ENCODE measurements at regions not wholly inside any gene's neighbourhood (a gene's known extent, or its start where the extent isn't known, plus 50 kb on each side); places are given as distances from the start of the nearest gene placed in this dataset.

- TF ChIP-seq CTCF (IDR thresholded peaks at IDR 0.05 in 8 of 11, conservative IDR thresholded peaks at IDR 0.05 in 3 of 11) (no peak), POLR2A (IDR thresholded peaks at IDR 0.05) (no peak), POLR2AphosphoS5 (IDR thresholded peaks at IDR 0.05) (no peak)
These were observed 245.1 kb downstream of the GXYLT1 start for GRCh38 chr12:41899577-41899976.
